DND-41 (cell line): ENCODE measurements at regions not wholly inside any gene's neighbourhood (a gene's known extent, or its start where the extent isn't known, plus 50 kb on each side); places are given as distances from the start of the nearest gene placed in this dataset.

Experiments
- ATAC-seq: fragments of 200-7000 bp; cut with Tn5 transposase; 3 replicates; pipeline ENCODE4 v1.9.1; 2021; ENCODE audit warnings: low read depth; ENCODE audit not compliant: insufficient read depth
- DNase-seq: peaks from one replicate; pipeline ENCODE4 v3.0.0-alpha.2; 2020
- H2AFZ ChIP-seq: 2 replicates; pipeline ENCODE4 v1.6.0; 2012; ENCODE audit warnings: low read depth, low read length
- H3K27ac ChIP-seq: 2 replicates; pipeline ENCODE4 v1.5.1; 2012; ENCODE audit warnings: low read length, inconsistent platforms
- H3K27me3 ChIP-seq: fragments of 200-600 bp; sonication (generic); 2 replicates; pipeline ENCODE4 v1.6.0; 2012; ENCODE audit warnings: low read length, mild to moderate bottlenecking, inconsistent platforms; ENCODE audit not compliant: insufficient read depth, poor library complexity
- H3K36me3 ChIP-seq: 2 replicates; pipeline ENCODE4 v1.5.1; 2012; ENCODE audit warnings: low read length, inconsistent platforms; ENCODE audit not compliant: insufficient read depth
- H3K4me1 ChIP-seq: 2 replicates; pipeline ENCODE4 v1.5.1; 2012; ENCODE audit warnings: mild to moderate bottlenecking, low read length; ENCODE audit not compliant: insufficient read depth
- H3K4me2 ChIP-seq: 2 replicates; pipeline ENCODE4 v1.6.0; 2012; ENCODE audit warnings: mild to moderate bottlenecking, moderate library complexity, low read length, inconsistent platforms; ENCODE audit not compliant: insufficient read depth
- H3K4me3 ChIP-seq, 2 experiments: fragments of 200-600 bp in 1 of 2; shearing (Covaris generic) in 1 of 2; 2 replicates each; pipeline ENCODE4 v1.5.1; 2012 to 2016; ENCODE audit warnings: inconsistent platforms in 2 of 2, low read length in 2 of 2, mild to moderate bottlenecking in 2 of 2, low read depth in 1 of 2, moderate library complexity in 1 of 2
- H3K79me2 ChIP-seq: 2 replicates; pipeline ENCODE4 v1.6.0; 2012; ENCODE audit warnings: low read length, inconsistent platforms; ENCODE audit not compliant: insufficient read depth
- H3K9ac ChIP-seq: 2 replicates; pipeline ENCODE4 v1.6.0; 2012; ENCODE audit warnings: low read depth, mild to moderate bottlenecking, inconsistent platforms, low read length, moderate library complexity
- H3K9me3 ChIP-seq: 2 replicates; pipeline ENCODE4 v1.5.1; 2012; ENCODE audit warnings: low read length, moderate library complexity, mild to moderate bottlenecking, inconsistent platforms; ENCODE audit not compliant: insufficient read depth, severe bottlenecking
- H4K20me1 ChIP-seq: 2 replicates; pipeline ENCODE4 v1.6.0; 2012; ENCODE audit warnings: low read length; ENCODE audit not compliant: insufficient read depth
- EZH2 ChIP-seq: IDR thresholded peaks from 3 replicates; pipeline ENCODE4 v1.6.1; 2012; ENCODE audit warnings: borderline replicate concordance, low read depth, mild to moderate bottlenecking, moderate library complexity, low read length, inconsistent platforms; ENCODE audit not compliant: severe bottlenecking
- TF ChIP-seq, protein P1 (sequence below): IDR thresholded peaks from 2 replicates; pipeline ENCODE4 v1.5.1; 2012; ENCODE audit warnings: borderline replicate concordance, low read length, moderate library complexity, mild to moderate bottlenecking; ENCODE audit not compliant: poor library complexity, severe bottlenecking; ENCODE audit errors: extremely low read depth

GRCh38 chr1:228646717-228647522 is 88.4 kb upstream of the RHOU start:
- peak; percentile 88 for TF ChIP-seq EZH2
- TF ChIP-seq, protein P1, sequence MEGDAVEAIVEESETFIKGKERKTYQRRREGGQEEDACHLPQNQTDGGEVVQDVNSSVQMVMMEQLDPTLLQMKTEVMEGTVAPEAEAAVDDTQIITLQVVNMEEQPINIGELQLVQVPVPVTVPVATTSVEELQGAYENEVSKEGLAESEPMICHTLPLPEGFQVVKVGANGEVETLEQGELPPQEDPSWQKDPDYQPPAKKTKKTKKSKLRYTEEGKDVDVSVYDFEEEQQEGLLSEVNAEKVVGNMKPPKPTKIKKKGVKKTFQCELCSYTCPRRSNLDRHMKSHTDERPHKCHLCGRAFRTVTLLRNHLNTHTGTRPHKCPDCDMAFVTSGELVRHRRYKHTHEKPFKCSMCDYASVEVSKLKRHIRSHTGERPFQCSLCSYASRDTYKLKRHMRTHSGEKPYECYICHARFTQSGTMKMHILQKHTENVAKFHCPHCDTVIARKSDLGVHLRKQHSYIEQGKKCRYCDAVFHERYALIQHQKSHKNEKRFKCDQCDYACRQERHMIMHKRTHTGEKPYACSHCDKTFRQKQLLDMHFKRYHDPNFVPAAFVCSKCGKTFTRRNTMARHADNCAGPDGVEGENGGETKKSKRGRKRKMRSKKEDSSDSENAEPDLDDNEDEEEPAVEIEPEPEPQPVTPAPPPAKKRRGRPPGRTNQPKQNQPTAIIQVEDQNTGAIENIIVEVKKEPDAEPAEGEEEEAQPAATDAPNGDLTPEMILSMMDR, result no peak
- peaks cover 19% of the 10 kb centered on the region for H3K4me1 ChIP-seq
- peak overlapping the region; percentile 81 for H2AFZ ChIP-seq
- H3K9ac ChIP-seq, result peak overlapping the region; percentile 42
- H3K4me3 ChIP-seq, result peak overlapping the region; percentile 18 to 64; a peak in 3 of 4 replicates
- H4K20me1 ChIP-seq, result peaks cover 10% of the 10 kb centered on the region
- peak overlapping the region; percentile 73 for H3K4me2 ChIP-seq
- DNase-seq (peak; percentile 38), ATAC-seq (peak; percentile 83)
- H3K79me2 ChIP-seq, result no peaks in the 10 kb centered on the region
- H3K9me3 ChIP-seq, result no peaks in the 10 kb centered on the region
- peaks cover 34% of the 10 kb centered on the region for H3K27me3 ChIP-seq
- H3K36me3 ChIP-seq, result no peaks in the 10 kb centered on the region
- H3K27ac ChIP-seq, result peak overlapping the region; percentile 5; the same call in 1 of the 2 replicates

DNA sequence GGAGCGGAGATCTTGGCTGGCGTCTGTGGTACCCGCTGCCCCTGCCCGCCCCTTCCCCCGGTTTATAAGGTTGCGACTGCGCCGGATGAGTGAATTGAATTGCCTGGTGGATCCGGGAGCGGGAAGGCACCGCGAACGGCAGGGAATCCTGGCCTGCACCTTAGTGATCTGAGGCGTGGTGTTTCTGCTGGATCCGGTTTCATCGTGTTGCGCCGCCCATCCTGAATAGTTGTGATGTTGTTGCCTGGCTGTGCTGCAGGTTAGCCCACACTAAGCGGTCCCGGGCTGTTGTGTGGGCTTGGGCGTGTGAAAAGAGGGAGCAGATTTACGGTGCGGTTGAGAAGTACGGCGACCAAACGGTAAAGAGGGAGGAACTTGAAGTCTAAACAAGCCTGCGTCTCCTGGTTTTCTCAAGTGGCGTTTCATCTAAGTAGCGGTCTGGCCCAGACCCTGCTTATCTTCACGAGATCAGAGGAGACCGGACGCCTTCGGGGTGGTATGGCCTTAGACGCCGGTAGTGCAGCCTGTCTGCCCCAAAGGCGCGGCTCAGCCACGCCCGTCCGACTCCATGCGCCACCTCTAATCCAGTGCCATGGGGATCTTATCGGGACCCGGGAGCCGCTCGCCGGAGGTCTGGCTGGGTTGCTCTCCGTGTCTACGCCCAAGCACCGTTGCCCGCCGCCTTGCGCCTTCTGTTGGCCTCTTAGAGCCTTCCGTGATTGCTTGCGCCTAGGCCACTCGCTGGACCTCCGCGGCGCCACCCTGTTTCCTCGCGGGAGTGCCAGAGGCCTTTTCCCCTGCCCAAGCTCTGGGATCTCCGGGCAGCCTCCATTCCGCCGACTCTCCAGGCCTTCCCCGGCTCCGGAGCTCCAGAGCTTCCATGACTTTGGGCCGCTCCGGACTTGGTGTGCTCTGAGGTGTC is 87.5 kb upstream of the RHOU start:
- Histone ChIP-seq H3K27ac (no peak overlapping the region), H2AFZ (peak overlapping the region; percentile 81), H3K36me3 (no peaks in the 10 kb centered on the region), H3K4me2 (peak overlapping the region; percentile 73), H3K4me1 (peaks cover 19% of the 10 kb centered on the region), H3K27me3 (peaks cover 34% of the 10 kb centered on the region), H3K9me3 (no peaks in the 10 kb centered on the region), H3K9ac (peak overlapping the region; percentile 42; the same call in 1 of the 2 replicates), H4K20me1 (peaks cover 10% of the 10 kb centered on the region), H3K79me2 (no peaks in the 10 kb centered on the region), H3K4me3 (peak overlapping the region; percentile 18 to 64; a peak in 3 of 4 replicates)
- DNase-seq (peak; percentile 27), ATAC-seq (peak; percentile 41)
- TF ChIP-seq EZH2, result no peak
- TF ChIP-seq, protein P1, result no peak

- H3K9me3 ChIP-seq, result no peaks in the 10 kb centered on the region
- no peak overlapping the region for H3K4me3 ChIP-seq
- TF ChIP-seq EZH2, result peak; percentile 25
- TF ChIP-seq, protein P1, result no peak
- DNase-seq (no peak), ATAC-seq (no peak)
- H3K4me1 ChIP-seq, result peaks cover 19% of the 10 kb centered on the region
- H3K27me3 ChIP-seq, result peaks cover 37% of the 10 kb centered on the region
- no peak overlapping the region for H3K9ac ChIP-seq
- no peaks in the 10 kb centered on the region for H3K79me2 ChIP-seq
- H3K36me3 ChIP-seq, result no peaks in the 10 kb centered on the region
- H2AFZ ChIP-seq, result no peak overlapping the region
- H4K20me1 ChIP-seq, result peaks cover 10% of the 10 kb centered on the region
- no peak overlapping the region for H3K4me2 ChIP-seq
- no peak overlapping the region for H3K27ac ChIP-seq
Observed at GRCh38 chr1:228648647-228649383, 86.5 kb upstream of the RHOU start.
